Activated CD4-positive, alpha-beta memory T cell treated with anti-CD3 and anti-CD28 coated beads for 36 hours (primary cell): ENCODE measurements at regions not wholly inside any gene's neighbourhood (a gene's known extent, or its start where the extent isn't known, plus 50 kb on each side); places are given as distances from the start of the nearest gene placed in this dataset.

Source experiments
- CTCF ChIA-PET: fragments of 350-600 bp; sonication (Branson Sonifier 250); formaldehyde crosslinking; loops from one replicate; lab custom pipeline; 2021; ENCODE audit warnings: antibody characterized with exemption, inconsistent platforms; lab: Charles Lee
- POLR2A ChIA-PET: fragments of 350-600 bp; sonication (Branson Sonifier 250); formaldehyde crosslinking; loops from one replicate; lab custom pipeline; 2021; ENCODE audit warnings: antibody characterized with exemption; lab: Charles Lee
- DNase-seq: peaks from one replicate; pipeline ENCODE4 v3.0.0-alpha.2; 2020
- H3K27ac Mint-ChIP-seq: one replicate; pipeline ENCODE4 v1.8.0; 2021; ENCODE audit warnings: mixed read lengths
- H3K27me3 Mint-ChIP-seq: one replicate; pipeline ENCODE4 v1.8.0; 2021; ENCODE audit warnings: mixed read lengths
- H3K36me3 Mint-ChIP-seq: one replicate; pipeline ENCODE4 v1.8.0; 2021; ENCODE audit warnings: mixed read lengths
- H3K4me1 Mint-ChIP-seq: one replicate; pipeline ENCODE4 v1.8.0; 2021; ENCODE audit warnings: low read depth, mixed read lengths
- H3K4me3 Mint-ChIP-seq: one replicate; pipeline ENCODE4 v1.8.0; 2021; ENCODE audit warnings: mild to moderate bottlenecking, mixed read lengths
- H3K9me3 Mint-ChIP-seq: one replicate; pipeline ENCODE4 v1.8.0; 2021; ENCODE audit warnings: mixed read lengths
- intact Hi-C: fragments of 100-400 bp; cut with micrococcal nuclease; formaldehyde crosslinking; loops from one replicate; pipeline ENCODE4 v1.15.1; 2023

- CTCF ChIA-PET, result no interaction called here
- POLR2A ChIA-PET, result no interaction called here
- Mint-ChIP-seq H3K36me3 (no peaks in the 10 kb centered on the region), H3K27me3 (no peaks in the 10 kb centered on the region), H3K4me3 (no peak overlapping the region), H3K4me1 (no peaks in the 10 kb centered on the region), H3K27ac (no peak overlapping the region), H3K9me3 (no peaks in the 10 kb centered on the region)
- intact Hi-C loops, result no loop called here
- no peak for DNase-seq
These were observed 289.9 kb upstream of the FAM241A start for GRCh38 chr4:111855308-111855707.

- H3K9me3 Mint-ChIP-seq, result peaks cover 3% of the 10 kb centered on the region
- no peaks in the 10 kb centered on the region for H3K4me1 Mint-ChIP-seq
- intact Hi-C loops, result no loop called here
- no peak for DNase-seq
- no peaks in the 10 kb centered on the region for H3K36me3 Mint-ChIP-seq
- H3K27me3 Mint-ChIP-seq, result no peaks in the 10 kb centered on the region
- CTCF ChIA-PET, result interaction anchor here (1.1 kb wide), 1 partner anchor 10 kb away, joined by 4 read pairs; no protein-coding TSS in a partner anchor
- no peak overlapping the region for H3K27ac Mint-ChIP-seq
- POLR2A ChIA-PET, result no interaction called here
- no peak overlapping the region for H3K4me3 Mint-ChIP-seq
These were observed 281.2 kb upstream of the FAM241A start for GRCh38 chr4:111864066-111864465.

- Mint-ChIP-seq H3K4me1 (no peaks in the 10 kb centered on the region), H3K27ac (no peak overlapping the region), H3K9me3 (peaks cover 3% of the 10 kb centered on the region), H3K4me3 (no peak overlapping the region), H3K27me3 (no peaks in the 10 kb centered on the region), H3K36me3 (no peaks in the 10 kb centered on the region)
- intact Hi-C loops, result no loop called here
- POLR2A ChIA-PET, result no interaction called here
- CTCF ChIA-PET, result no interaction called here
- DNase-seq, result no peak
These were observed 275.9 kb upstream of the FAM241A start for GRCh38 chr4:111869339-111869738.

GRCh38 chr4:111871802-111872201 lies 273.5 kb upstream of the FAM241A start:
- H3K36me3 Mint-ChIP-seq, result no peaks in the 10 kb centered on the region
- ChIA-PET POLR2A (no interaction called here), CTCF (no interaction called here)
- DNase-seq, result no peak
- no peak overlapping the region for H3K4me3 Mint-ChIP-seq
- H3K9me3 Mint-ChIP-seq, result peaks cover 2% of the 10 kb centered on the region
- no peaks in the 10 kb centered on the region for H3K4me1 Mint-ChIP-seq
- intact Hi-C loops, result no loop called here
- no peaks in the 10 kb centered on the region for H3K27me3 Mint-ChIP-seq
- no peak overlapping the region for H3K27ac Mint-ChIP-seq

- H3K9me3 Mint-ChIP-seq, result no peaks in the 10 kb centered on the region
- H3K4me3 Mint-ChIP-seq, result no peak overlapping the region
- CTCF ChIA-PET, result no interaction called here
- no peaks in the 10 kb centered on the region for H3K4me1 Mint-ChIP-seq
- intact Hi-C loops, result no loop called here
- POLR2A ChIA-PET, result no interaction called here
- no peak for DNase-seq
- no peaks in the 10 kb centered on the region for H3K27me3 Mint-ChIP-seq
- no peak overlapping the region for H3K27ac Mint-ChIP-seq
- no peaks in the 10 kb centered on the region for H3K36me3 Mint-ChIP-seq
These were observed 271.5 kb upstream of the FAM241A start for GRCh38 chr4:111873801-111874200.

GRCh38 chr4:111879539-111879938 lies 265.7 kb upstream of the FAM241A start:
- DNase-seq, result no peak
- no peak overlapping the region for H3K4me3 Mint-ChIP-seq
- ChIA-PET CTCF (no interaction called here), POLR2A (no interaction called here)
- H3K27ac Mint-ChIP-seq, result no peak overlapping the region
- intact Hi-C loops, result no loop called here
- H3K27me3 Mint-ChIP-seq, result no peaks in the 10 kb centered on the region
- H3K9me3 Mint-ChIP-seq, result no peaks in the 10 kb centered on the region
- no peaks in the 10 kb centered on the region for H3K36me3 Mint-ChIP-seq
- no peaks in the 10 kb centered on the region for H3K4me1 Mint-ChIP-seq

GRCh38 chr4:111880116-111880515 lies 265.1 kb upstream of the FAM241A start:
- H3K4me1 Mint-ChIP-seq, result no peaks in the 10 kb centered on the region
- no peaks in the 10 kb centered on the region for H3K36me3 Mint-ChIP-seq
- intact Hi-C loops, result no loop called here
- no peaks in the 10 kb centered on the region for H3K9me3 Mint-ChIP-seq
- ChIA-PET CTCF (no interaction called here), POLR2A (no interaction called here)
- H3K27me3 Mint-ChIP-seq, result no peaks in the 10 kb centered on the region
- no peak for DNase-seq
- no peak overlapping the region for H3K4me3 Mint-ChIP-seq
- H3K27ac Mint-ChIP-seq, result no peak overlapping the region

GRCh38 chr4:111883557-111883999 lies 261.7 kb upstream of the FAM241A start:
- H3K4me3 Mint-ChIP-seq, result no peak overlapping the region
- intact Hi-C loops, result no loop called here
- CTCF ChIA-PET, result no interaction called here
- H3K9me3 Mint-ChIP-seq, result no peaks in the 10 kb centered on the region
- no peaks in the 10 kb centered on the region for H3K27me3 Mint-ChIP-seq
- no peaks in the 10 kb centered on the region for H3K36me3 Mint-ChIP-seq
- no peaks in the 10 kb centered on the region for H3K4me1 Mint-ChIP-seq
- POLR2A ChIA-PET, result no interaction called here
- no peak overlapping the region for H3K27ac Mint-ChIP-seq
- no peak for DNase-seq

GRCh38 chr4:111890412-111890811 lies 254.8 kb upstream of the FAM241A start:
- peaks cover 4% of the 10 kb centered on the region for H3K9me3 Mint-ChIP-seq
- no peak for DNase-seq
- CTCF ChIA-PET, result no interaction called here
- H3K4me3 Mint-ChIP-seq, result no peak overlapping the region
- no peak overlapping the region for H3K27ac Mint-ChIP-seq
- intact Hi-C loops, result loop anchor here (10.0 kb wide), 1 partner anchor 556 kb away; no protein-coding TSS in a partner anchor
- no peaks in the 10 kb centered on the region for H3K36me3 Mint-ChIP-seq
- POLR2A ChIA-PET, result no interaction called here
- no peaks in the 10 kb centered on the region for H3K4me1 Mint-ChIP-seq
- no peaks in the 10 kb centered on the region for H3K27me3 Mint-ChIP-seq

GRCh38 chr4:111905511-111905910 lies 239.7 kb upstream of the FAM241A start:
- CTCF ChIA-PET, result no interaction called here
- H3K4me1 Mint-ChIP-seq, result no peaks in the 10 kb centered on the region
- POLR2A ChIA-PET, result no interaction called here
- no peaks in the 10 kb centered on the region for H3K36me3 Mint-ChIP-seq
- H3K27me3 Mint-ChIP-seq, result no peaks in the 10 kb centered on the region
- H3K9me3 Mint-ChIP-seq, result no peaks in the 10 kb centered on the region
- no peak overlapping the region for H3K27ac Mint-ChIP-seq
- intact Hi-C loops, result no loop called here
- DNase-seq, result no peak
- no peak overlapping the region for H3K4me3 Mint-ChIP-seq

GRCh38 chr4:111919639-111920038 lies 225.6 kb upstream of the FAM241A start:
- Mint-ChIP-seq H3K36me3 (no peaks in the 10 kb centered on the region), H3K4me1 (no peaks in the 10 kb centered on the region), H3K27me3 (no peaks in the 10 kb centered on the region), H3K9me3 (no peaks in the 10 kb centered on the region), H3K27ac (no peak overlapping the region), H3K4me3 (no peak overlapping the region)
- DNase-seq, result no peak
- ChIA-PET CTCF (no interaction called here), POLR2A (no interaction called here)
- intact Hi-C loops, result no loop called here

GRCh38 chr4:111921714-111922113 lies 223.5 kb upstream of the FAM241A start:
- no peaks in the 10 kb centered on the region for H3K36me3 Mint-ChIP-seq
- H3K4me1 Mint-ChIP-seq, result no peaks in the 10 kb centered on the region
- DNase-seq, result no peak
- ChIA-PET CTCF (no interaction called here), POLR2A (no interaction called here)
- H3K27me3 Mint-ChIP-seq, result no peaks in the 10 kb centered on the region
- H3K4me3 Mint-ChIP-seq, result no peak overlapping the region
- intact Hi-C loops, result no loop called here
- no peak overlapping the region for H3K27ac Mint-ChIP-seq
- H3K9me3 Mint-ChIP-seq, result no peaks in the 10 kb centered on the region

GRCh38 chr4:111923786-111924185 lies 221.5 kb upstream of the FAM241A start:
- ChIA-PET CTCF (no interaction called here), POLR2A (no interaction called here)
- H3K36me3 Mint-ChIP-seq, result no peaks in the 10 kb centered on the region
- DNase-seq, result no peak
- H3K9me3 Mint-ChIP-seq, result no peaks in the 10 kb centered on the region
- H3K4me1 Mint-ChIP-seq, result no peaks in the 10 kb centered on the region
- H3K27me3 Mint-ChIP-seq, result no peaks in the 10 kb centered on the region
- no peak overlapping the region for H3K27ac Mint-ChIP-seq
- intact Hi-C loops, result no loop called here
- no peak overlapping the region for H3K4me3 Mint-ChIP-seq
